ENCODE measurements at regions not wholly inside any gene's neighbourhood (a gene's known extent, or its start where the extent isn't known, plus 50 kb on each side); places are given as distances from the start of the nearest gene placed in this dataset.
A peak's percentile ranks its signal among the peaks of the same experiment; 100 is the strongest.

- Histone ChIP-seq H2BK20ac (ENCODE audit: low read length) (no peak overlapping the region), H3K23me2 (ENCODE audit: low read depth, low read length) (no peaks in the 10 kb centered on the region), H4K5ac (ENCODE audit: insufficient read length, low read depth, low read length) (no peak overlapping the region), H2BK12ac (ENCODE audit: low read depth, low read length) (no peak overlapping the region), H3K27ac (ENCODE audit: low read depth, low read length) (no peak overlapping the region), H2AFZ (ENCODE audit: low read length) (no peak overlapping the region), H3K9me3 (ENCODE audit: insufficient read depth in 2 of 2, low read depth in 1 of 2, low read length in 1 of 2) (no peaks in the 10 kb centered on the region), H3K4me2 (ENCODE audit: insufficient read depth in 1 of 2, low read depth in 2 of 2, low read length in 2 of 2) (no peak overlapping the region), H3K9ac (replicated peaks in 1 of 4; ENCODE audit: extremely low read depth in 1 of 4, low read depth in 3 of 4, low read length in 3 of 4) (no peak overlapping the region), H4K8ac (ENCODE audit: extremely low read depth, insufficient read depth, low read length) (no peak overlapping the region), H3K36me3 (ENCODE audit: control insufficient read depth in 2 of 4, insufficient read depth in 4 of 4, low read length in 3 of 4) (no peaks in the 10 kb centered on the region), H2AK5ac (ENCODE audit: low read depth, low read length) (no peak overlapping the region), H2BK5ac (ENCODE audit: low read depth, low read length) (no peak overlapping the region), H3K18ac (ENCODE audit: extremely low read depth, low read length) (no peak overlapping the region), H3K79me2 (ENCODE audit: control insufficient read depth in 1 of 2, insufficient read depth in 2 of 2, low read length in 2 of 2) (no peaks in the 10 kb centered on the region), H3K79me1 (ENCODE audit: low read depth, low read length) (no peaks in the 10 kb centered on the region), H3K27me3 (replicated peaks in 1 of 4; ENCODE audit: control insufficient read depth in 3 of 4, extremely low read depth in 1 of 4, insufficient read depth in 3 of 4, low read length in 3 of 4) (no peaks in the 10 kb centered on the region; a peak in 1 of 7 replicates), H3K4ac (replicated peaks; ENCODE audit: insufficient read length, low read depth, low read length) (no peak overlapping the region), H2BK15ac (ENCODE audit: low read length) (no peak overlapping the region), H3K14ac (ENCODE audit: insufficient read length) (no peak overlapping the region), H3K56ac (replicated peaks; ENCODE audit: insufficient read length, low read depth, low read length) (no peak overlapping the region), H4K91ac (replicated peaks; ENCODE audit: insufficient read length, low read length) (no peak overlapping the region), H3K4me3 (ENCODE audit: extremely low read depth in 1 of 4, insufficient read depth in 2 of 4, low read depth in 3 of 4, low read length in 4 of 4) (no peak overlapping the region), H4K20me1 (replicated peaks in 1 of 2; ENCODE audit: control insufficient read depth in 1 of 2, insufficient read depth in 2 of 2, low read length in 2 of 2) (peaks cover 0 to 1% of the 10 kb centered on the region in 2 experiments), H3K23ac (ENCODE audit: insufficient read length) (no peak overlapping the region), H3K4me1 (replicated peaks in 1 of 4; ENCODE audit: control insufficient read depth in 3 of 4, insufficient read depth in 4 of 4, low read length in 3 of 4) (no peaks in the 10 kb centered on the region), H2BK120ac (replicated peaks; ENCODE audit: low read depth, low read length) (no peak overlapping the region)
- CTCF ChIA-PET (ENCODE audit: partially characterized antibody): interaction anchor here (0.6 to 2.1 kb wide), 5 partner anchors 10 to 218 kb away, joined by 3 to 11 read pairs (median 4); no protein-coding TSS in a partner anchor
- WGBS, 2 experiments (ENCODE audit: extremely low coverage in 1 of 2, insufficient coverage in 1 of 2, insufficient read length in 1 of 2, insufficient replicate concordance in 2 of 2, low coverage in 1 of 2, low lambda C conversion rate in 2 of 2, missing lambda C conversion rate in 1 of 2): 13% methylated on average over 1 of the region's 1 CpG; no CpG with 5 or more reads in 1 of the 2 experiments
- DNase-seq (ENCODE audit: low read depth in 1 of 2, low spot score in 2 of 2) (no peak), FAIRE-seq (no peak)
- POLR2A ChIA-PET (ENCODE audit: partially characterized antibody): no interaction called here
- TF ChIP-seq SIN3A (conservative IDR thresholded peaks at IDR 0.05 in 1 of 2, IDR thresholded peaks at IDR 0.05 in 1 of 2; ENCODE audit: low read depth in 1 of 2, low read length in 2 of 2): 0 out of 4 replicates have a peak, but pooled peaks of 1 of the 2 experiments have one; percentile 28
- TF ChIP-seq EP300 (IDR thresholded peaks at IDR 0.05; ENCODE audit: borderline replicate concordance in 1 of 2, low read depth in 2 of 2, low read length in 2 of 2): no peak
- TF ChIP-seq CEBPB (IDR thresholded peaks at IDR 0.05; ENCODE audit: low read depth, low read length): no peak
- TF ChIP-seq SP2 (IDR thresholded peaks at IDR 0.05; ENCODE audit: low read length): no peak
These were observed 70.2 kb upstream of the TCL1A start for GRCh38 chr14:95784137-95784536.

Data from H1 (cell line).